Osteoblast (primary cell): ENCODE measurements at regions not wholly inside any gene's neighbourhood (a gene's known extent, or its start where the extent isn't known, plus 50 kb on each side); places are given as distances from the start of the nearest gene placed in this dataset.

Experiments
- DNase-seq: peaks from one replicate; pipeline ENCODE4 v3.0.0; 2011; ENCODE audit warnings: low spot score, mixed read lengths; ENCODE audit not compliant: insufficient read length; ENCODE audit errors: missing footprints
- H2AFZ ChIP-seq: 2 replicates; pipeline ENCODE4 v1.6.0; 2011; ENCODE audit warnings: mild to moderate bottlenecking, low read length
- H3K27ac ChIP-seq: 2 replicates; pipeline ENCODE4 v1.5.1; 2011; ENCODE audit warnings: mild to moderate bottlenecking, low read depth, low read length, moderate library complexity
- H3K27me3 ChIP-seq: 2 replicates; pipeline ENCODE4 v1.6.0; 2012; ENCODE audit warnings: mild to moderate bottlenecking, control low read depth, inconsistent platforms, low read length, moderate library complexity; ENCODE audit not compliant: insufficient read depth
- H3K36me3 ChIP-seq: 2 replicates; pipeline ENCODE4 v1.5.1; 2011; ENCODE audit warnings: mild to moderate bottlenecking, low read length, control low read depth, moderate library complexity; ENCODE audit not compliant: insufficient read depth
- H3K4me1 ChIP-seq: 2 replicates; pipeline ENCODE4 v1.5.1; 2011; ENCODE audit warnings: mild to moderate bottlenecking, low read length, control low read depth, moderate library complexity; ENCODE audit not compliant: insufficient read depth
- H3K4me2 ChIP-seq: 2 replicates; pipeline ENCODE4 v1.6.0; 2011; ENCODE audit warnings: mild to moderate bottlenecking, low read length; ENCODE audit not compliant: insufficient read depth
- H3K4me3 ChIP-seq: fragments of 200-600 bp; sonication (generic); 3 replicates; pipeline ENCODE4 v1.5.1; 2012; ENCODE audit warnings: mild to moderate bottlenecking, low read length, inconsistent platforms; ENCODE audit not compliant: insufficient read depth
- H3K79me2 ChIP-seq: 2 replicates; pipeline ENCODE4 v1.6.0; 2012; ENCODE audit warnings: mild to moderate bottlenecking, low read length, control low read depth, inconsistent platforms; ENCODE audit not compliant: insufficient read depth
- H3K9me3 ChIP-seq: 2 replicates; pipeline ENCODE4 v1.5.1; 2011; ENCODE audit warnings: low read depth, low read length, control low read depth
- H4K20me1 ChIP-seq: 2 replicates; pipeline ENCODE4 v1.6.0; 2012; ENCODE audit warnings: mild to moderate bottlenecking, low read length, control low read depth; ENCODE audit not compliant: insufficient read depth
- TF ChIP-seq, protein P1 (sequence below): IDR thresholded peaks from 2 replicates; pipeline ENCODE4 v1.5.1; 2011; ENCODE audit warnings: mild to moderate bottlenecking, low read depth, low read length, moderate library complexity; ENCODE audit errors: extremely low read depth

DNA sequence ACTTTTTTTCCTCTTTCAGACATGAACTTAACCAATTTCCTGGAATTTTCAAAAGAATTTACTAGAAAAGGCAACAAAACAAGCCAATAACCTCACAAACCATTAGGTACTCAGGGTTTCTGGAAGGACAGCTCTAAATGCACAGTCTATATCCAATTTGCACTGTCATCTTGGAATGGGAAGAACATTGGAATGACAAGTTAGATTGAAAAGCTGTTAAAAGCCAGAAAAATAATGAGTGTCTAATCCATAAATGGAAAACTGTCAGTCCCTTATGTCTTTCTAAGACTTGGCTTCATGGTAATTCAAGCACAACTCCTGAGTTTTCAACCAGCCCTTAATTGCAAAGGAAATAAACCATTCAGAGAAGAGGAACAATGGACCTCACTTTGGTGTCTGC, 105.8 kb upstream of the NTRK2 start:
- no peak overlapping the region for H3K4me2 ChIP-seq
- H4K20me1 ChIP-seq = no peaks in the 10 kb centered on the region
- DNase-seq = no peak
- no peaks in the 10 kb centered on the region for H3K36me3 ChIP-seq
- H3K4me3 ChIP-seq = no peak overlapping the region
- no peaks in the 10 kb centered on the region for H3K27me3 ChIP-seq
- H3K9me3 ChIP-seq = no peaks in the 10 kb centered on the region
- TF ChIP-seq, protein P1, sequence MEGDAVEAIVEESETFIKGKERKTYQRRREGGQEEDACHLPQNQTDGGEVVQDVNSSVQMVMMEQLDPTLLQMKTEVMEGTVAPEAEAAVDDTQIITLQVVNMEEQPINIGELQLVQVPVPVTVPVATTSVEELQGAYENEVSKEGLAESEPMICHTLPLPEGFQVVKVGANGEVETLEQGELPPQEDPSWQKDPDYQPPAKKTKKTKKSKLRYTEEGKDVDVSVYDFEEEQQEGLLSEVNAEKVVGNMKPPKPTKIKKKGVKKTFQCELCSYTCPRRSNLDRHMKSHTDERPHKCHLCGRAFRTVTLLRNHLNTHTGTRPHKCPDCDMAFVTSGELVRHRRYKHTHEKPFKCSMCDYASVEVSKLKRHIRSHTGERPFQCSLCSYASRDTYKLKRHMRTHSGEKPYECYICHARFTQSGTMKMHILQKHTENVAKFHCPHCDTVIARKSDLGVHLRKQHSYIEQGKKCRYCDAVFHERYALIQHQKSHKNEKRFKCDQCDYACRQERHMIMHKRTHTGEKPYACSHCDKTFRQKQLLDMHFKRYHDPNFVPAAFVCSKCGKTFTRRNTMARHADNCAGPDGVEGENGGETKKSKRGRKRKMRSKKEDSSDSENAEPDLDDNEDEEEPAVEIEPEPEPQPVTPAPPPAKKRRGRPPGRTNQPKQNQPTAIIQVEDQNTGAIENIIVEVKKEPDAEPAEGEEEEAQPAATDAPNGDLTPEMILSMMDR = no peak
- H2AFZ ChIP-seq = no peak overlapping the region
- H3K27ac ChIP-seq = no peak overlapping the region
- H3K4me1 ChIP-seq = no peaks in the 10 kb centered on the region
- H3K79me2 ChIP-seq = no peaks in the 10 kb centered on the region

DNA sequence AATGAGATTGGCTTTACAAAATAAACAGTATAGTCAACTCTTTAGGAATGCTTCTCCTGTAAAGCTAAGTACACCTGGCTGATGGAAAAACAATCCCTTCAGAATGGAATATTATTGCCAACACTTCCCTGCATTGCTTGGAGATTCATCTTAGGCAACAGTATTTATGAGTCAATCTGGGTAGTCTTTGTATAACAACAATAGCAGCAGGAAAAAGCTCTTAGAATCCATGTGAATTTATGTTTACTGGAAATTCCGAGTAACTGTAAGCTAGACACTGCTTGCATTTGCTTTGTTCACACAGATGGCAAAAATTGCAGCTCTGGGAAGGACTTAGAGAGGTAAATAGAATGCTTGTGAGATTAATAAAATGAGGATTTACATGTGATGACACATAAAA, 101.7 kb upstream of the NTRK2 start:
- no peaks in the 10 kb centered on the region for H3K4me1 ChIP-seq
- no peak overlapping the region for H3K4me2 ChIP-seq
- H2AFZ ChIP-seq = no peak overlapping the region
- H3K27me3 ChIP-seq = no peaks in the 10 kb centered on the region
- H3K36me3 ChIP-seq = no peaks in the 10 kb centered on the region
- TF ChIP-seq, protein P1 = no peak
- H3K79me2 ChIP-seq = no peaks in the 10 kb centered on the region
- no peak overlapping the region for H3K4me3 ChIP-seq
- no peaks in the 10 kb centered on the region for H3K9me3 ChIP-seq
- no peak overlapping the region for H3K27ac ChIP-seq
- H4K20me1 ChIP-seq = no peaks in the 10 kb centered on the region
- DNase-seq = no peak

DNA sequence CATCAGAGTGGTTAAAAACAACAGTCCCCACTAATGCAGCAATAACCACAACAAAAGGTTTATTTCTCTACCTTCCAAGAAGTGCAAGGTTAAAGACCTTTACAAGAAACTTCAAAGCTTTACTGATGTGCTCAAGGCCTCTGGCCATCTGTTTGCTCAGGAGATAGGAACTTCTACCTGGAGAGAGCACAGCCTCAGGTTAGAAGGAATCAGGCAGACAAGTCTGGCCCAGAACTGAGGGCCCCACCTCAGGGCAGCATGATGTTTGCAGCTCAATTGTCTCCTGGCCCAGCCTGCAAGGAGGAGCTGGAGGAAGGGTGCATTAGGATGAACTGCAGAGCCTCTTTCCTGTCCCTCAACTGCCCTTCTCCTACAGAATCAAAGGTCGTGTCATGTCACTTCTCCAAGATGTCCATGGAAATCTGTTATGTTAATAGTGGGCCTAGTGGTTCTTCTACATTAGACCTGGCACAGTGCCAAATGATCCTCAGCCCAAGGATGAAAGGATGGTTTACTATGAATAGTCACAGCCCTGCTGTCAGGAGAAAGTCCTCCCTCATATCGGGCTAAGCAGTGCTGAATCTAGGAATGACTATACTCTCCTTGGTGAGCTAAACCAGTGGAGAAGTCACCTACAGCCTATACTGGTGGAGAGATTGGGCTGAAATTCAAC, 98.9 kb upstream of the NTRK2 start:
- Histone ChIP-seq H3K36me3 (no peaks in the 10 kb centered on the region), H3K27me3 (no peaks in the 10 kb centered on the region), H3K79me2 (no peaks in the 10 kb centered on the region), H3K4me1 (no peaks in the 10 kb centered on the region), H2AFZ (no peak overlapping the region), H3K4me3 (no peak overlapping the region), H3K27ac (no peak overlapping the region), H3K4me2 (no peak overlapping the region), H3K9me3 (no peaks in the 10 kb centered on the region), H4K20me1 (no peaks in the 10 kb centered on the region)
- no peak for DNase-seq
- TF ChIP-seq, protein P1 = no peak

DNA sequence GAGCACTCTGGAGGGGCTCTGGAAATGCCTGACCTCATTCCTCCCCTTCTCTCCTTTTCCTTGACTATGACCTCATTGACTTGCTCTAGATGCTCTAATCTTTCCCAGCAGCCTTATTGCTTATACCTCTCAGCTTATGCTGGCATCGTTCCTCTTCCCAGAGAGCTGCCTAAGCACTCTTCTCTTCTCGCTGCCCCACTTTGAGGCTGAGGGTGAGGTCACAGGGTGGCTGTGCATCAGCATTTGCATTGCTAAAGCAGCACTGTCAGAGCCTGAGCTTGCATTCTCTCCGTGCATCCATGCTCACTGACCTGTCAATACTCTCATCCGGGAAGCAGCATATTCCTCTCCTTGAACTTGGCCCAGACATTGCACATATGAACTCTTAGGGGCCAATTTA, 96.4 kb upstream of the NTRK2 start:
- Histone ChIP-seq H3K79me2 (no peaks in the 10 kb centered on the region), H3K27me3 (no peaks in the 10 kb centered on the region), H3K4me3 (no peak overlapping the region), H3K9me3 (no peaks in the 10 kb centered on the region), H4K20me1 (no peaks in the 10 kb centered on the region), H3K4me1 (no peaks in the 10 kb centered on the region), H3K4me2 (no peak overlapping the region), H2AFZ (no peak overlapping the region), H3K36me3 (no peaks in the 10 kb centered on the region), H3K27ac (no peak overlapping the region)
- DNase-seq = no peak
- TF ChIP-seq, protein P1 = no peak
